ENCODE measurements at regions not wholly inside any gene's neighbourhood (a gene's known extent, or its start where the extent isn't known, plus 50 kb on each side); places are given as distances from the start of the nearest gene placed in this dataset.

- peak; percentile 26 for DNase-seq
These were observed 57.6 kb upstream of the HMGCLL1 start for GRCh38 chr6:55636406-55637102.

GRCh38 chr6:55633471-55633870, 54.5 kb upstream of the HMGCLL1 start:
- no peak for DNase-seq

- no peak for DNase-seq
These were observed 54.0 kb upstream of the HMGCLL1 start for GRCh38 chr6:55632953-55633352.

Data from NCI-H510A treated with DMSO at 0.1 percent for 48 hours (cell line).